ENCODE measurements at regions not wholly inside any gene's neighbourhood (a gene's known extent, or its start where the extent isn't known, plus 50 kb on each side); places are given as distances from the start of the nearest gene placed in this dataset.

DNA sequence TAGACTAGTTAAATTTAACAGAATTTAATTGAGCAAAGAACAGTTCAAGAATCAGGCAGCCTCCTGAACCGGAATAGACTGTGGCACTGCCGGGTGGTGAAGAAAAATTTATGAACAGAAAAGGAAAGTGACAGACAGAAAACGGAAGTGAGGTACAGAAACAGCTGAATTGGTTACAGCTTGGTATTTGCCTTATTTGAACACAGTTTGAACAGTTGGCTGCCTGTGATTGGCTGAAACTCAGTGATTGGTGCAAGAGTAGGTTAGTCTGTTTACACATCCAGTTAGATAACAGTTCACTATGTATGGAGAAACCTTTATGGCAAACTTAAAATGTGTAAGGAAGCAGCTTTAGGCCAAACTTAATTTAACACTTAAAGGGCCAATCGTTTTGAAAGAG is 116.0 kb upstream of the CITED2 start:
- in situ Hi-C loops (cut with MboI; ENCODE audit: low pct_unique_long_range_greater_than_20kb, low sequenced_read_pairs), result no loop called here
- peak; percentile 36 for DNase-seq

DNA sequence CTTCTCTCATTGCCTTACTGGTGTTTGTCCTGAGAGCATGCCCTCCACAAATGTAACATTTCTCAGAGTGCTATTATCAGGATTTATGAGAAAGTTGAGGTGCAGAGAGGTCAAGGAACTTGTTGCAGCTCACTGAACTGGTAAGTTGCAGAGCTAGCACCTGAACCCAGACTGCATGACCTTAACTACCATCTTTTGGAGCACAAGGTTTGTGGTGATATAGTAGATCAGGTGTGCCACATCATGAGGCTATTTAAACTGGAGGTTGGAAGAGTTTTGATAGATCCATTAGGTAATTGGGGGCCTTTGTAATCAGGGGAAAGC is 112.0 kb upstream of the CITED2 start:
- no peak for DNase-seq
- in situ Hi-C loops (cut with MboI; ENCODE audit: low pct_unique_long_range_greater_than_20kb, low sequenced_read_pairs), result no loop called here

DNA sequence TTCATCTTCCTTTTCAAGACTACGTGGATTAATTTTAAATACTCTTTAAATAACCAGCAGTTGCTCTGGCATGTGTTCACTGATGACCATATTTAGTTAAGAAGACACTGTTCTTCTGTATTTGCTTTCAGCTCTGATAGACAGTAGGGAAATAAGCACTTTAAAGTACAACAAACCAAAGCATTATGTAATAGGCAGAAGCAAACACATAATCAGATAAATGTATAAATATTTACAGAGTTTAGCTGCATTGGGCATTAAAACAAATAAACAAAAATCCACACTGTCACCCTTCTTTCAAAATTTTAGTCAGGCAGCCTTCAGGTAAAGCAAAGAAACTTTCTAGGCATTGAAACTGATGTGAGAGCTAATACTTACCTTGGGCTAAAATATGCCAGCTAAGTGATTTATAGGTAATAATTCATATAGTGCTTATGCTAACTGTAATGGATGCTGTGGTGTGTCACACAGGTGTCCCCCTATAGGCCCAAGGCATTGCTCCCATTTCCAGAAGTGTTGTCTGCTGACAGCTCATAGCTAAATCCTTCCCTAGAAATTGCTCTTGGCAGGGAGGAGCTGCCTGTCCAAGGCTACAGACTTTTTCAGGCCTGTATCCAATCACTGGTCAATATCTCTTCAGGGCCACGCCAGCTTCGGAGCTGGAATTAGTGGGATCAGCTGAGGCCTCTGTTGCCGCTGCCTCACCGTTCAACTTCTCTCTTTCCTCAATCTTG is 111.5 kb upstream of the CITED2 start:
- in situ Hi-C loops (cut with MboI; ENCODE audit: low pct_unique_long_range_greater_than_20kb, low sequenced_read_pairs), result no loop called here
- DNase-seq, result no peak

DNA sequence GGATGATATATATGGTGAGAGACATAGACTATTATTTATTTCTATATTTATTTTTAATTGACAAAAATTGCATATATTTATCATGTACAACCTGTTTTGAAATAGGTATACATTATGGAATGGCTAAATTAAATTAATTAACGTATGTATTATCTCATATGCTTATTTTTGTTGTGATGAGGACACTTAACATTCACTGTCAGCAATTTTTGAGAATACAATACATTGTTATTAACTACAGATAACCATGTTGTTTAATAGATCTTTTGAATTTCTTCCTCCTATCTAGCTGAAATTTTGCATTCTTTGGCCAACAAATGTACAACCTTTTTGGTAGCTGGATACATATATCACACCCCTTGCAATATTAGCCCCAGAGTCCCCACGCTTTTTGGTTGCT is 110.7 kb upstream of the CITED2 start:
- in situ Hi-C loops (cut with MboI; ENCODE audit: low pct_unique_long_range_greater_than_20kb, low sequenced_read_pairs), result no loop called here
- DNase-seq, result no peak

DNA sequence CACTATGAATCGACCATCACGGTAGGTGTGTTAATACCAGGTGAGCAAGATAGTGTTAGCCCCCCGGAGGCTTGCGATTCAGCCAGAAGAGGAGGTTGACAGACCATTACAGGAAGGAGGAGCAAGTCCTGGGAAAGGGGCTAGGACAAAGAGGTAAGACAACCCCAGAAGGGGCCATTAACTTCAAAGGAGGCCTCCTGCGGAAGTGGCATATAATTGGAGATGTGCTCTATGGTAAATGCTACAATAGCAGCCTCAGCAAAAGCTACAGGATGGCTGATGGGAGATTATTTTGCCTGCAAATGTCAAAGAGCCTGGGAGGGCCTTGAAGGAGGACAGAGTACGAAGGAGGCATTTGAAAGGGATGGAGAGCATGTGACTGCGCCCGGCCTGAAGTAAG is 108.6 kb upstream of the CITED2 start:
- DNase-seq, result no peak
- in situ Hi-C loops (cut with MboI; ENCODE audit: low pct_unique_long_range_greater_than_20kb, low sequenced_read_pairs), result no loop called here

DNA sequence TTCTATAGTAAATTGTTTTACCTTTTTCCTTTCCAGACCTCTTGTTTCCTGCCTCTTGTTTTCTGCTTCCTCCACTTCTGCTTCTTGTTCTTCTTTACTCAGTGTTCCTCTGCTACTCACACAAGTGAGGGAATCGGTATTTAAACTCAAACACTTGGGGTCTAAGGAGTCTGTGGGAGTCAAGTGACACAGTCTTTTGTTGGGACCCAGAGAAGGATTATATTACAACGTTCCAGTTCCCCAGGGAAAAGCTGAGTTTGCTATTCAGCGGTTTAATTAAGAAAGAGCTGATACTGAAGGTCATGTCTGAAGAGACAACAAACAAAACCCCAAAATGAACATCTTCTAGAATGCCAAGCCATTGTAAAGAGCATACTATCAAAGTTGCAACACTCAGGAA is 107.8 kb upstream of the CITED2 start:
- in situ Hi-C loops (cut with MboI; ENCODE audit: low pct_unique_long_range_greater_than_20kb, low sequenced_read_pairs), result no loop called here
- peak; percentile 28 for DNase-seq

DNA sequence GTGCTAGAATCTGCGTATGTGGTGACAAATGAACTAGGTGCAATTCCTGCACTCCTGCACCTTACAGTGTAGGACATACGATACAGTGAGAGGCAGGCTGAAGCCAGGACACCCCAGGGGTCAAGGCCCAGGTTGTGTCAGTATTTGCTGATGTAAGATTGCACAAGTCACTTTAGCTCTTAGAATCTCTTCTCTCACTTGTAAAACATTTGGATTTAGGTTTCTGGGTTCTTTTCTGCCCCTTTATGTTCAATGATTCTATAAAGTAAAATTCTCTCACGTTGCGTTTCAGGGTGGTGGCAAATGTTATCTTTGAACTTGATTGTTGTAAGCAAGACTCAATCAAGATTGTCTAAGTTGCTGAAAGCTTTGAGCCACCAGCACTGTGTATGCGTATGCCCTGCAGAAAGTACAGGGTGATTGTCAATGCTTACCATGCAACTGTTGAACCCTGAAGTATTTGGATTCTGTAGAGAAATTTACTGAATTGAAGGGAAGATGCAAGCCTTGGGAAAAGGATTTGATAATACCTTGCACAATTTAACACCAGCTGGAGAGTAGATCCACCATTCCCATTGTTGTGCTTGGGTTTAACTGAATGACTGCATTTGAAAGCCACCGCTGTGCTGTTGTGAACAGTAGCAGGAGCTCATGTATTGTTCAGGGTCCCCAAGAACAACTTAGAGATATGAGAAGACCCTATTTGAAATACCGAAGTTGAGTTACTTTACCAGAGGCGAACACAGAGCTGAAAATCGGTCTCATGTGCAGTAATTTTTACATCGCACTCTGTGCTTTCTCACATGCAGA is 106.1 kb upstream of the CITED2 start:
- in situ Hi-C loops (cut with MboI; ENCODE audit: low pct_unique_long_range_greater_than_20kb, low sequenced_read_pairs), result no loop called here
- DNase-seq, result no peak

DNA sequence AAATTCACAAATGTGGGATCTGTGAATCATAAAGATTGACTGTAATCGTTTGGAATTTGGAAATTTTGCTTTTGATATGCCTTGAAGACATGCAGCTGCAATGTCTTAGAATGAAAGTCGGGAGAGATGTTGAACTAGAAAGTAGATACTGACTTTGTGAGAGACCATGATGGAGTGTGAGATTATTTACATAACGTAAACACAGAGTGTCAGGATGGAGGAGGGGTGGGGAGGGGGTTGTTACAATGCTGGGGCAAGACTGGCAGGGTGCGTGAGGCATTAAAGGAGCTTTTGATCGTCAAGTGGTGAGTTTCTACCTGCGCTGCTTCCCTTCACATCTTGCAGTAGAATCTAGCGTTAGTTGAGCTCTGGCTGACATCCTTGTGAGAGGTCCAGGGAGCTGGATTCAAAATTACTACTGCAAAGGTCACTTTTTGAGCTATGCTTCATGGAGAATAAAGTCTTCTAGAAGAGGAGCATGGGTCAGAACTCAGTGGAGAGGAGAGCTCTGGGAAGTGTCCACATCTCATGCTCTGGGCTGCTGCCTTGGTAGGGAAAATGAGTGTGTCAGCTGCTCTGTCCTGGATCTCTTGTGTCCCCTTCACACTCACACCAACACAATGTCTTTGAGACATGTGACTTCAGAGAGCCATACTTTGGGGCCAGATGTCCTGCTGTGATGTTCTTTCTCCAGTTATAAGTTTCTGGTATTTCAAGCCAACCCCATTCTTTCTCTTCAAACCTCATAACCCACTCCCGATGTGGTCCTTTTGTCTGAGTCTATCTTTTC is 105.2 kb upstream of the CITED2 start:
- in situ Hi-C loops (cut with MboI; ENCODE audit: low pct_unique_long_range_greater_than_20kb, low sequenced_read_pairs), result no loop called here

DNA sequence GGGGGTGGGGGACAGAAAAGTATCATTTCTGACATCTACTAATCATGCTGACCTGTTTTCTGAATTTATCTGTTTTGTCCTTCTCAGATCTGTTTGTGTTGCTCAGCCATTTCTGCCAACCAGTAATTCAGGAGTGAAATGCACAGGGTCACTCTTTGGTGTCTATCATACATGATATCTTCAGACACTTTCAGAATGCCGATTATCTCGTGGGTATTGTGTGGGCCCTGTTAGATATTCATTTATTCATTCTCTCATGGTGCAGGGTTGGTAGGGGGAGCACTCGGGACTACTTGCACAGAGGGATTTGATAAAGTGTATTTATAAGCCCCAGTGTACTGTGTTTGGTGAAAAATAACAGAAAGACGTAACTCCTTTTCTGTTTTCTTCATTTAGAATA is 101.2 kb upstream of the CITED2 start:
- in situ Hi-C loops (cut with MboI; ENCODE audit: low pct_unique_long_range_greater_than_20kb, low sequenced_read_pairs), result no loop called here
- no peak for DNase-seq

More for the DNA sequence above, 105.2 kb upstream of the CITED2 start:
- DNase-seq, result no peak

DNA sequence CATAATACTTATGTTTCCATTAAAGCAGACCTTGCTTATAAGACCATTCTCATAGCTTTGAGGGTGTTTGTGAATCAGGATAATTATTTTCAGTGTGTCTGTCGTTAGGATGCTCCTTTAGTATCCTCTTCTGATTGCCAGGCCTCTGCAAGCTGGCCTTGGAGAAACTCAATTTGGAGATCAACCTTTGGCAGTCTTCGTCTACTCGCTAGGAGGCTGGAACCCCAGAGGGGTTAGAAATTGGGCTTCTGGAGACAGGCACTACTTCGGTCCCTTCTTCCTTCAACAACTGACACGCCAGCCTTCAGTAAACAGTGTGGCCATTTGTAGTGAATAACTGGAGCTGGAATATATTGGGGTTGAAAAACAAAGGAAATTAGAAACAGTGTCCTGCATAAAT is 100.8 kb upstream of the CITED2 start:
- in situ Hi-C loops (cut with MboI; ENCODE audit: low pct_unique_long_range_greater_than_20kb, low sequenced_read_pairs), result no loop called here
- DNase-seq, result no peak

DNA sequence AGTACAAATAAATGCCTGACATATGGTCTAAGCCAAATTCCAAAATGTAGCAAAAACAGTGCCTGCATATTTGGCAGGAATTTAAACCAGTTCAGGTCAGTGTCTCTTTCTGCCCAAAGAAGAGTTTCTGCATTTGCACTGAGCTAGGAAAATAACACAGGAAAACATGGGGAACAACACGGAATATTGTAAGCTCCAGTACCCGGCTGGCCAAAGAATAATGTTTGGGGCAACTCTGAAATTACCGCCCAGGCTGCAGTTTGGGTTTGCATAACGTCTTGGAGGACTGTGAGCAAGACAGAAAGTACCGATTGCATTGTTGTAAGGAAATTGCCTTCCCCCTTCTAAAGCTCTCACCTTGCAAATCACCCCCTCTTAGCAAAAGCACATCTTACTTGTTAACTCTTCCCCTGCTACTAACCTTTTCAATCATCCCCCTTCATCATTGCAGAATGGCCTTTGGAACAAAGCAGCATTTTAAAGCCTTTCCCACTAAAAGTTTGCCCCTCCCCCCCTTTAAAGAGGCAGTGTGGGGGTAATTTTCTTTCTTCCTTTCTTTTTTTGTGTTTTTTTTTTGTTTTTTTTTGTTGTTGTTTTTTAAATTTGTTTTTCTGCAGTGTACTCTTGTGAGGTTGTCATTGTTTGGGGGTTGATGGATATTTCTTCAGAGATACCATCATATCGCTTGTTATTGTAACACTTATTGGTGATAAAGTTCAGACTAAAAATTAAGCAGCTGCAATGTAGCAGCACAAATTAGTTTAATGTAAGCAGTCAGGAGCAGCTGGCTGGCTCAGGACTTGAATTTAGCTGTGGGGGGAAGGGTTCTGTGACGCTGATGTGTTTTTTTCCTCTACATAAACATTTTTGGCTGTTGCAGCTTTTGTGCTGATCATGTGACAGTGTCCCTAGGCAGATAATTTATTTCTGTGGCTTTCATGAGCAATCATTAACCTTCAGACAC is 100.0 kb upstream of the CITED2 start:
- DNase-seq, result no peak
- in situ Hi-C loops (cut with MboI; ENCODE audit: low pct_unique_long_range_greater_than_20kb, low sequenced_read_pairs), result no loop called here

DNA sequence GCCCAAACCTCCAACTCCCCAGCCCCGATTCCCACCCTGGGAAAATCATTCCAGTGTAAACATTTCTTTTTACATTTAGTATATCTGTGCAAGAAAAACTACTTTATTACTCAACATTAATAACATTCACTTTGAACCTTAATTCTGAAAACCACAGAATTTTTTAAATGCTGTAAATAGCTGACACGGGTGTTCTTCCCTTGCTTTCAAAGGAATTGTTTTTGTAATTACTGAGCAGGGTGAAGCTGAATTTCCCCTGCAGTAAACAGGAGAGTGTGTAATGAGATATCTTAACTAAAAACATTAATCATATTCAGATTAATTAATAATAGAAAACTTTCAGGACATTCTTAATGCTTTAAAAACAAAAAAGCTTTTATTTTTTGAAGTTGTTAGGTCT is 99.3 kb upstream of the CITED2 start:
- in situ Hi-C loops (cut with MboI; ENCODE audit: low pct_unique_long_range_greater_than_20kb, low sequenced_read_pairs), result no loop called here
- DNase-seq, result no peak

DNA sequence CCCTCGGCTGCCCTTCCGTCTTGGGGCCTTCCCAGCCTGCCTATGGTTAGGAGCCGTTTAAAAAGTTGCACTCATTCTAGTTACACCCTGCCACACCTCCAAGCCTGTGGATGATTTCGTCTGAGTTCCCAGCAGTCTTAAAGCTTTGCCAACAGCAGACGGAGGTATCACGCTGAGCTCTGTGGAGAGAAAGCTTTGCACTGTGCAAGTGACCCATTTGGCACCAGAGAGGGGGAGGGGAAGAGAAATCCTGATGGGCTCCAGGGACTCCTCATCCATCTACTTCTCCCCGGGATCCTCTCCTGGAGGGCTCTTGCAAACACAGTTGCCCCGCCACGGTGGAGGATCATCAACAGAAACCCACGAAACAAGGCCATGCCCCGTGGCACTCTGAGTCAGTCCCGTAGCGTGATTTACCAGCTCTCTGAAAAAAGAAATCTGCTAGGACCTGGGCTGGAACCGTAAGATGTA is 98.8 kb upstream of the CITED2 start:
- in situ Hi-C loops (cut with MboI; ENCODE audit: low pct_unique_long_range_greater_than_20kb, low sequenced_read_pairs), result no loop called here

DNA sequence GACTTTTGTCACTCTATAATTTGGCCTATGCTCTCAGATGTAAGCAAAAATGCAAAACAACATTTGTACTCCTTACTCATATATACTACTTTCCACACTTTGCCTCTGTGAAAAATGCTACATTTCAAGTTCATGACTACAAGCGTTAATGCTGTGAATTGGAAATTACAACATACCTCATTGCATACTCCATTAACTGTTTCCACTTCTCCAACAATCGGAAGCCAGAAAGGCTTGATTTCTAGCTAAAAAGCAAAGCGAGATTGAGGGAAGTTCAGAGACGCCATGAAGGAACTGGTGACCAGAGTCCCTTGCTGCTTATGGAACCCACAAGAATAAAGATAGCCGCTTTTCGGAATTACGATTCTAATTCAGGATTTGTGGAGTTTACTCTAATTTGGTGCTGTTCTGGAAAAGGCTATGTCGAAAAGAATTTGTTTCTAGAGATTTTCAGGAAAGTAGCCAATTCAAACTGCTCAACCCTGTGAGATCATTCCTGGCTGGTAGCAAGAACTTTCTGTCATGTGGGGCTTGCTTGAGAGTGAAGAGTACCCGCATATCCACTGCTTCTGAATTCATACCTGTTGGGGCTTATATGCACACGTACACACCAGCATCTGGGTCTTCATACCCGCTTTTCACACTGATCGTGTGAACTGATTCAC is 98.0 kb upstream of the CITED2 start:
- in situ Hi-C loops (cut with MboI; ENCODE audit: low pct_unique_long_range_greater_than_20kb, low sequenced_read_pairs), result no loop called here

More for the DNA sequence above, 98.8 kb upstream of the CITED2 start:
- DNase-seq, result no peak

DNA sequence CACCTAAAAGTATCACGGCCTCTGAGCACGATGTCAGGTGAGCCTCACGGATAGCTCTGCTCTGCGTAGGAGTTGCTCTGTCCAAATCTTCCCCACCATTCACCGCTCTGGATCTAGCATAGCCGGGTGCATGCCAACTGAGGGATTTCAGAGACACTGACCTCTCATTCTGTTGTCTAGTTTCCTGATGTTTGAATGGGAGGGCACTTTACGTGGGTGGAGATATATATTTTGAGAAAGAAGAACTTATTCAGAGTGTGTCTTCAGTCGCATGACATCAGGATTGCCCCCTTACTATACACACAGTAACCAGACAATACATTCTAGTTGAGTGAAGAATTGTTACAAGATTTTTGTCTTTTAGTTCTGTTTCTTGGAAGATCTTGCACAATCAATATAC is 96.5 kb upstream of the CITED2 start:
- no peak for DNase-seq
- in situ Hi-C loops (cut with MboI; ENCODE audit: low pct_unique_long_range_greater_than_20kb, low sequenced_read_pairs), result no loop called here

More for the DNA sequence above, 98.0 kb upstream of the CITED2 start:
- no peak for DNase-seq

DNA sequence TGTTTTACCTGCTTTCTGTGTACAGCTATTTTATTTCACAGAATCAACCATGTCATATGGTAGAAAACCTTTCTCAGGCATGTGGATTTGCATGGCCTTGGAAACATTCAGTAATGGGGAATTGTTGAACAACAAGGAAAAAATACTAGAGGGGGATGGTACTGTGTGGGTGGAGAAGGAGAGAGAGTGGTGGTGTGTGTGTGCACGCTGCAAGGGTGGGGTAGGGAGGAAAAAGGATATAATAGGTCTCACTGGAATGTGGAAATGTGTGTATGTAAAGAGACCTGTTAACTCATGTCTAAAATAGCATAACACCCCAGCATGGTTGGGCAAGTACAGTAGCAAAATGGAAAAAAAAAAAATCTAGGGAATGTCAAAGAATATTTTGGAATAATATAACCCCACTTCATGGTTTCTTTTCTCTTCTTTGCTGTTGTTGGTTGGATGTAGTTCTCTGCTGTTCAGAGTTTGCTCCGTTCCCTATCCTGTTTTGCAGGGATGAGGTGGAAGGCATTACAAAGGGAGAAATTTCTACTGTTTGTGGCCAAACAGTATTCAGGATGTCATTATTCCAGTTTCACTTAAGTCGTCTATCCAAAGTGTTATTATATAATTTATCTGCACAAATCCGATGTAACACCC is 93.9 kb upstream of the CITED2 start:
- DNase-seq, result no peak
- in situ Hi-C loops (cut with MboI; ENCODE audit: low pct_unique_long_range_greater_than_20kb, low sequenced_read_pairs), result no loop called here

DNA sequence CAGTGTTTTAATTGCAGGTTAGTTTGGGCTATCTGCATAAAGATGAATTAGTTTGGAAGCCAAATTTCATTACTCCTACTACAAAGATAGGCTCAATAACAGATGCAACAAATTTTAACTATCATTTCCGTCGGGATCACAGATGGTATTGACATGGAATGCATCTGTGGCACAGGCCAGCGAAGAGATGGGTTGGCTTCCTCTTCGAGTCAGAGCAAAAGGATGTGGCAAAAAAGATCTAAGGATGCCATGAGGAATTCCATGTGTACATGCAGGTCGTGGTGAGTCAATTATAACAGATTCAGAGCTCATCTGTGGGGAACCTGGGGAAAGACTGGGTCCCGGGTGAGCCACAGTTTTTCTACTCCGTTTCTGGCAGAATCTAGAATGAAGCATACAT is 83.0 kb upstream of the CITED2 start:
- no peak for DNase-seq
- in situ Hi-C loops (cut with MboI; ENCODE audit: low pct_unique_long_range_greater_than_20kb, low sequenced_read_pairs), result no loop called here
